NCI-H2171 (cell line): ENCODE measurements at regions not wholly inside any gene's neighbourhood (a gene's known extent, or its start where the extent isn't known, plus 50 kb on each side); places are given as distances from the start of the nearest gene placed in this dataset.
"Not testable (repeated sequence)": the region's sequence is repeated elsewhere in the genome, so short reads cannot be mapped to it uniquely, and the experiment has no call there.

Source experiments
- DNase-seq: peaks from one replicate; lab custom pipeline; 2025; lab: John Stamatoyannopoulos, UW

DNA sequence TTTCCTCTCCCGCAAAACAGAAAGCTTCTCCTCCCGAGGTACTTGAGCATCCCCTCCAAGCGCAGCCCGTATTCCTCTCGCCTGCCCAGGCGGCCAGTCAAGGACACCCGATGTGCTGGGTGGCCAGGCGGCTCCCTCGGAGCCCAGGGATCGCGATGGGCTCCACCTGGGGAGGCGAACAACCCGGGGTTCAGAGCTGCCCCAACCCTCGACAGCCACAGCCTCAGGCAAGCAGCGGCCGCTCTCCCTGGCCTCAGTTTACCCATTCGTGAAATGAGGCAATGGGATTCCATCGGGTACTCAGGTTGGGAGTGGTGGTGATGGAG lies 147.4 kb downstream of the CYP26A1 start:
- no peak for DNase-seq

DNA sequence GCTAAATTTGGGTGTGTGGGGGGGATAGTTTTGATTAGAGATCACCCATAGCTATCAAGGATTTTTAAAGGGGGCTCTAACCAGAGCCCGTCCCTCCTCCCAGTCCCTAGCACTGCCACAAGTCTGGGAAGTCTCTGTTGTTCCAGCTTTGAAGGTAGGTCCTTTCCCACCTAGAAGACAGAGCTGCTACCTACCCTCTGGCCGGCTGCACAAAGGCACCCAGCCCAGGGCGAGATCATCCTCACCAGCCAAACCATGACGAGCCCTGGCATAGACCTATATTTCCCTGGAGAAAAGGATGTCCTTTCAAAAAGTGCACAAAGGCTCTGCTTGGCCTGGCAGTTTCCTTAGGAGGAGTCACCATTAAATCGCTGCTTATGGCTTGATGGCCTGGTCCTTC lies 147.8 kb downstream of the CYP26A1 start:
- DNase-seq = no peak

DNA sequence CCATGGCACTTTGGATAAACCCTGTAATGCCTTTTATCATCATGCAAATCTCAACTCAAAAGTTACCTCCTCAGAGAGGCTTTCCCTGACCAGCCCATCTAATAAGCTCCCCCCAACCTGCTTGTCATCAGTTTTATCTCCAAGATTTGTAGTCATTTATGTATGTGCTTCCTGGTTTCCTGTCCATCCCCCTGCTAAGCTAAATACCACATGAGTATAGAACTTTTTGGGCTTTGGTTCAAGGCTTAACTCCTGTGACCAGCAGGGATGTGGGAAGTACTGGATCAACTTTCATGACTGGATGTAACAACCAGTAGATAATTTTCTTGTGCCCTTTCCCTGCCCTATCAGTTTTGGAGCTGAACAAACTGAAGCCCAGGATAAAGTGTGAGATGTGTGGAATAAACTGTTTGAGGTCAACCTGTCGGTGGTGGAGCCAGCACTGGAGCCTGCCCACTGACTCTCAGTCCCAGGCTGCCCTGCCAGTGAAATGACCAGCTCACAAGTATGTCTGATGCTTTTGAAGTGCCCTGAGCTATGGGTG lies 148.6 kb downstream of the CYP26A1 start:
- DNase-seq = no peak

DNA sequence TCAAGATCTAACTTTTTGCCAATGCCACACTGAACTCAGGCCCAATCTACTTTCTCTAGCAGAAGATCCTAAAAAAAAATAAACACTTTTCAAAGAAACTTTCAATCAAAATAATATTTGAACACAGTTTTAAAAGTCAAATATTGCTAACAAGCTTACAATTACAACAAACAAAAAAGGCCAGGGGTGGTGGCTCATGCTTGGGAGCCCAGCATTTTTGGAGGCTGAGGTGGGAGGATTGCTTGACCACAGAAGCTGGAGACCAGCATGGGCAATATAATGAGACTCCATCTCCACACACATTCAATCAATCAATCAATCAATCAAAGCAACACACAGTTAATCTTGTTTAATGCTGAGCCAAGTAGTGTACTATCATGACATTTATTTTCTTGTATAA lies 149.2 kb downstream of the CYP26A1 start:
- no peak for DNase-seq

DNA sequence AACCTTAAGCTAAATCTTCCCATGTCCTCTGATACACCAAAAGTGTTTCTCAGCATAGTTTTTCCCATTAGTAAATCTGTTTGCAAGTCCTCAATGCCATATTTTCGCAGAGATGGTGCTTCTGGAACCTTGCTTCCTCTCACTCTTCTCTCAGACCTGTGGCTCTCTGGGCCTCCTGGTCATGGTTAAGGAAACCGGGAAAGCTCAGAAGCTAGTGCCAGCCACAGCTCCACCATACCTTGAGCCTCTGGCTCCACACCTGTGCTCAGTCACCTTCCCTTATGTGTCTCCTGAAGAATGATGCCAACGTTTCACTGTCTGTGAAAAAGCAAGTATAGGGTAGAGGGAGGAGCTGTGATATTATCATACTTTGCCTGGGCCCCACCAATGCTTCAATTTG lies 149.6 kb downstream of the CYP26A1 start:
- DNase-seq = no peak

DNA sequence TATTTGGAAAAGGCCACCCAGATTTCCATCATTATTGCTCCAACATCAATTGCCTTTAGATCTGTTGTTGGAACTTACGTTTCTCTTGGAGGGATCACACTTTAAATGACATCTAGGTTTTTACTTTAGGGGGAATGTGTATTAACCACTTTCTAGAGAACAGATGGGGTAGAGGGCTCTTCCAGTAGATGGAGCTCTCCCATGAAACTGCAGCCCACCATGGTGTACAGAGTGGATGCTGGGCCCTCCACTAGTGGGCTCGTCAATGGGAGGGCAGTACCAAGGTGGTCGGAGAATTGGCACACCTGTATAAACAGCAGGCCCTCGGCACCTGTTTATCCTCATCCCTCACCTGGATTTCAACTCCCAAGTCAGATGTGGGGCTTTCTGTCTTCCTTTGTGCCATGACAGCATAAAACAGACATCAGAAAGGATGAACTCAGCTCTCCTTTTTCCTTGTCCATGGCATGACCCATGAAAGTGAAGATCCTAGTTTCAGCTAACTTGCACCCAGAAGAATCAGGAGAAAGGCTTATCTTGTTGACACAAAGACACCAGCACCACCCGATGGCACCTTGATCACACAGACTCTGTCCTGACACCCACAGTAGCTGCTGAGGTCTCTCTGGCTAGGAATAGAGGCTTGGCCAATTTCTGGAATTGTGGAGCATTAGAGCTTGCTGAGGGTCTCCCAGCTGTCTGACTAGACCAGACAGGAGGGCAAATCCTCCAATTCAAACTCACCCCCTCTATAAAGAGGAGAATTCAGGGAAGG lies 150.5 kb downstream of the CYP26A1 start:
- DNase-seq = no peak

DNA sequence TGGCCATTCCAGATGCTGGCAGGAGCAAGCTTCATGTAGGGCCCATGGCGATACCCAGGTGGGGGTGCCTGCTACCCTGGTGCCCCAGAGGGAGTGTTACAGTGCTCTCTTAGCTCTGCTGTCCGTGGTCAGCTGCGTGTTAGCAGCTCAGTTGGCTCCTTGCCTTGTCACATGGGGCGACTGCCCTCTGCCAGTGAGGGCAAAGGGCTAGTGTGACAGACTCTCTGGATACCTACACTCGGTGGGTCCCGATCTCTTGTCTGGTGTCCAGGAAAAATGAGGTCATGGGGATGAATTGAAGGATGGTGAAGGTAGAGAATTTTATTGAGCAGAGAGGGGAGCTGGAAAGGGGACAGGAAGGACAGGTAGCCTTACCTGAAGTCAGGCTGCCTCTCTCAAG lies 152.2 kb downstream of the CYP26A1 start:
- DNase-seq = no peak

DNA sequence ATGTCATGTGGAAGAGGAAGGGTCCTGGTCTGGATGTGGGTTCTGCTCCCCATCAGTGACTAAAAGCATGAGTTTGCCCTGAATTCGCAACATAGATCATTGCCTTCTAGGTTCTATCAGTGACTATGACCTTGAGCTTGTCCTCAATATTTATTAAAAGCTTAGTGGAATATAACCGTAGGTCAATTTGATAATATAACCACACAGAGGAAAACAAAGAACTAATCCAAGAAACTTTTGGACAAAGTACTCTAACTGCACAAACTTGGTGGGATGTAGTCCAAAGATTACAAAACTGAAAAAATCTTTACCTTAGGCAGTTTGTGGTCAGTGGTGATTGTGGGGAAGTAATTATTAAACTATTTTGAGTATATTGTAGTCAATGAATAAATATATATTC lies 152.9 kb downstream of the CYP26A1 start:
- no peak for DNase-seq

DNA sequence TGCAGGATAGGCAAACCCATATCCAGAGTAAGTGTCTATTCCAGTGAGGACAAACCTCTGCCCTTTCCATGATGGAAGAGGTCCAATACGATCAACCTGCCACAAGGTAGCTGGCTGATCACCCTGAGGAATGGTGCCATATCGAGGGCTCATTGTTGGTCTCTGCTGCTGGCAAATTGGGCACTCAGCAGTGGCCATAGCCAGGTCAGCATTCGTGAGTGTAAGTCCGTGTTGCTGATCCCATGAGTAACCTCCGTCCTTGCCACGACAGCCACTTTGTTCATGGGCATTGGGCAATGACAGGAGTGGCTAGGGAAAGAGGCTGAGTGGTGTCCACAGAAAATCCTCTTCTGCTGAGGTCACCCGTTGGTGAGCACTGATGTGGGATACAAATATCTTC lies 156.9 kb downstream of the CYP26A1 start:
- not testable (repeated sequence) for DNase-seq

DNA sequence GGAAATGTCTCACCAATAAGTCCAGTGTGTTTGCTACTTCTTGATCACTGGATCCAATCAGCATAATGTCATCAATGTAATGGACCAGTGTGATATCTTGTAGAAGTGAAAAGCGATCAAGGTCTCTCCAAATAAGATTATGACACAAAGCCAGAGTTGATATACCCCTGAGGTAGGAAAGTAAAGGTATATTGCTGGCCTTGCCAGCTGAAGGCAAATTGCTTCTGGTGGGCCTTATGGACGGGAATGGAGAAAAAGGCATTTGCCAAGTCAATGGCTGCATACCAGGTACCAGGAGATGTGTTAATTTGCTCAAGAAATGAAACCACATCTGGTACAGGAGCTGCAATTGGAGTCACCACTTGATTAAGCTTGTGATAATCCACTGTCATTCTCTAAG lies 158.5 kb downstream of the CYP26A1 start:
- DNase-seq = not testable (repeated sequence)

DNA sequence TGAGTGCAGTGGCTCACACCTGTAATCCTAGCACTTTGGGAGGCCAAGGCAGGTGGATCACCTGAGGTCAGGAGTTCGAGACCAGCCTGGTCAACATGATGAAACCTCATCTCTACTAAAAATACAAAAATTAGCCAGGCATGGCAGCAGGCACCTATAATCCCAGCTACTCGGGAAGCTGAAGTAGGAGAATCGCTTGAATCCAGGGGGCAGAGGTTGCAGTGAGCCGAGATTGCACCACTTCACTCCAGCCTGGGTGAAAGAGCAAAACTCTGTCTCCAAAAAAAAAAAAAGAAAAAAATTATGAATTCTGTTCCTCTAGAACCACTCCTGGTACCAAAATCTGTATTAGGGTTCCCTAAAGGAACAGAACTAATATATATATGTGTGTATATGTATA lies 161.2 kb downstream of the CYP26A1 start:
- DNase-seq = not testable (repeated sequence)

DNA sequence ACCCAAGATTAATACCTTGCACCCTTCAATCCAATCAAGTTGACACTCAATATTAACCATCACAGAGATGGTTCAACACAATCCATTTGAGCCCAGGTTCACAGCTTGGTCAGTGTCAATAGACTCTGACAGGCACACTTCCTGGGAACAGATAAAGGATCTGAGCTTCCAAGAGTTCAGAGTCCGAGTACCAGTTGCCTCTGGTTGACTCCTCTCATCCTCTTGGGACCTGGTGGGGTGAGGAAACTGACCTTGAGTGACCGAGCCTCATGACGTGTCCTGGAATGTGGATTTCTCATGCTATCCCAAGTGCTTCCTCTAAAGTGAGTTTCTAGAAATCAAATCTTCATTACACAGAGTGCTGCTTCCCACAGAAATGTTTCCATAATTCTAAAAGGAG lies 162.0 kb downstream of the CYP26A1 start:
- no peak for DNase-seq

DNA sequence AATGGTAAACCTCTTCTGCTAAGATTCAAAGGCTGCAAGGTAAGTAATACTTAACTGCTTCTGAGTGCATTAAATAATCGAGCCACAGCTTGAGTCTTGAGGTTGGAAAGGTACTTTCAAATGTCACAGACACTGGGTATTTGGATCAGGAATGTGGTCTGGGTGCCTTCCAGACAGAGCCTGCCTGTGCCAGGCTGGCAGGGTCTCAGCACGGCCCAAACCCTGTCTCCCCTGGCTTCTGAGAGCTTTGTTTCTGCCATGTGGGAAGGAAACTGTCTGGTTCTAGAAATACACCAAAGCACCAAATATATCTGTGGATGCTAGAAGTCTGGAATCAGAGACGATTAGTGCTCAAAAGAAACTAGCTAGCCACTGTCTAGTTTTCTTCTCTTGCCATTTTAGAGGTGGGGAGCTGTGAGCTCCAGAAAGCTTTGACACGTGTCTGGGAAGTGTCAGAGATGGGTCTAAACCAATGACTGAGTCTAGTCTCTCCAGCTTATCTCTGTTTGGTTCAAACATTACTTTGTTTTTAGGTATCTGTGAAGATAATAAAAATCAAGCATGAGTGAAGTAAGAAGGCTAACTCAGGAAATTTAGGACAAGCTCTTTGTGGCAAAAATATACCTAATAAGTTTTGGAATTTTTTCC lies 162.8 kb downstream of the CYP26A1 start:
- no peak for DNase-seq

DNA sequence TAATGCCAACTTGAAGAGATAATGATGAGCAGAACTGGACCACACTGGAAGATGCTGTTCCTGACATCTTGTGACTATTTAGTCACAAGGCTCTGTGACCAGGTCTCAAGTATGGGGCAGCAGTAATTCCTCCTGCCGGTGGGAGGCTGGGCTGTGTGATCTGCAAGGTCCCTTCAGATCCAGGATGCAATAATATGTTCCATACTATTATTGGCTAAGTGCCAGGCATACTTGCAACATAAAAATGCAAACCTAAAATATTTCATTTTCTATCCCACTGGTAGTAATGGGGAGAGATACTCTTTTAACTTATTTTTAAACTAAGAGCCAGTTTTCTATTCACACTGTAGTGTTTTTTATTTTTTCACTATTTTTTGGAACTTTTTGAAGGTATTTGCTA lies 171.5 kb downstream of the CYP26A1 start:
- DNase-seq = no peak

DNA sequence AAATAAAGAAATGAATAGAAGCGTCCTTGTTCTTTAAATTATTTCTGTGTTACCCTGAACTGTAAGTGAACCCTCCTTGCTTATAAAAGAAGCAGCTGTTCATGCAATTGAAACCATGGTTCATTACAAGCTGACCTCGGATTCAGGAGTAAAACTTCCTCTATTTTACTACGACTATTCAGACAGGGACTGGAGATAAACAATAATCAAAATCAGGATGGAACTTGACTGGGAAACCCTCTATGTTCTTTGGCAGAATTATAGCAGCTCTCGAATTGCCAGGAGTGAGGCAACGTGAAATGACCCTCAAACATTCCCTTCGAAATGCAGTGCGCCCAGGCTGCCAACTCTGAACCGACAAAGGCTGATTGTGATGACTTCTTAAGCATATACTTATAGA lies 172.1 kb downstream of the CYP26A1 start:
- DNase-seq = no peak

DNA sequence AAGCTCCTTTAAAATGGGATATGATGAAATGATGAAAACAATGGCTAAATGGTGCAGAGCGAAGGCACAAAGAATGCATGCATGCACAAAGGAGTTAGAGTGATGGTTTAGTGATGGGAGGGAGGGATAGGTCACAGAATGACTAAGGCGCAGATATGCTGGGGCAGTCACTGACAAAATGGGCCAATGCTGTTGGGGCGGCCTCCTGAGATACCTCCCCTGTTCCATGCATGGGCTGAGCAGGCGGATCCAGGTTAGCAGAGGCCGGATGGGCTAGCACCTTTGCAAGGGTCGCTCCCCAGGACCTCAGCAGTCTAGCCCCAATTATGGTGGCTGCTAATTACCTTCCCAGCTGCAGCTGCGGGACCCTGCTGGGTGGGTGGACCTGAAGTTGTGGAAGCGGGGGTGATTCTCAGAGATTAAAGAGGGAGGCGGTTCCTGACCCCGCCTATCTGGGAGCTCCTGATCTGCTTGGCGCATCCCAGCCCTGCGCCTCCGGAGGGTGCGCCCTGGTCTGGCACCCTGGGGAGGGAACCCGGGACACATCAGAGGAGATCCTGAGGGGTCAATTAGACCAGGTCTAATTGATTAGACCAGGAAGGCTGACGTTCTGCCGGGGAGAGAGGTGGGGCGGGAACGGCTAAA lies 175.0 kb downstream of the CYP26A1 start:
- DNase-seq = no peak

DNA sequence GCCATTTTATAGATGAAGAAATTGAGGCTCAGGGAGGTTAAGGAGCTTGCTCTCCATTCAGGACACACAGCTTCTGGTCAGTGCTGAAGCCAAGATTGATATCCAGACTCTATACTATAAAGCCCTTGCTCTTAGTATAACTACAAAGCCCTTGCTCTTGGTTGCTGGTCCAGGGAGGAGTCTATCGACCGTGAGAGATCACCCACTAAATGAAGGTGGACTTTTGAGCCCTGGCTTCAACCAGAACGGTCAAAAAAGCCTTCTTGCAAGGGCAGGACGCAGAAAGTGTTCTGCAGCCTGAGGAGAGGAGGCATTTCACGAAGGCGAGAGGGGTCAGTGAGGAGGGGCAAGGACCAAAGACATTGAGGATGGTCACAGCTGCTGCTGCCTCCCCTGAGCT lies 176.3 kb downstream of the CYP26A1 start:
- DNase-seq = no peak

DNA sequence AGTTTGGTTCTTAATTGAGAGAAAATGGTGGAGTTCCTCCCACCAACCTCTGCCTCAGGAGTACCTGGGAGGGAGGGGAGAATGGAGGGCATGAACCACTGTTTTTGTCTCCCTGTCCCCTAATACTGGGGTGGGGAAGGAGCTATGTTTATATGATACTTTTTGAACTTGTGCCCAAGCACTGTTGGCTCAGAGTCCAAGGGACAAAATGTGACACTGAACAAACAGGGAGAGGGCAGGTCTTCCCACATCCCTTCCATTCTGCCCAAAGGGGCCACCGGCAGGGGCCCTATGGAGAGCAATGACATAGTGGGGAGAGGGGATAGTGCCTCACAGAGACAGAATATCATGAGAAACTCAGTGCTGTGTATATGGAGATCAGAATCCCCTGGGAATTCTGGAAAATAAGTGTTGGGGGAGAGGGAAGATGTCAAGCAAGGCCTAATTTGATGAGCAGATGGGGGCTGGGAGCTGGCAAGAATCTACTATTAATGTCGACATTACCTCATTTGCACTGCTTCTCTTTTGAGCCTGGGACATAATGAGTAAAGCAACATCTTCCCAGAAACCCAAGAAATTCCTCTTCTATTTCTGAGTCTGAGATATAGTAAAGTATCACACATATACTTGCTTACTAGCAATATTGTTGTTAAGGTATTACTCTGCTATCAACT lies 180.6 kb downstream of the CYP26A1 start:
- DNase-seq = peak; percentile 16

DNA sequence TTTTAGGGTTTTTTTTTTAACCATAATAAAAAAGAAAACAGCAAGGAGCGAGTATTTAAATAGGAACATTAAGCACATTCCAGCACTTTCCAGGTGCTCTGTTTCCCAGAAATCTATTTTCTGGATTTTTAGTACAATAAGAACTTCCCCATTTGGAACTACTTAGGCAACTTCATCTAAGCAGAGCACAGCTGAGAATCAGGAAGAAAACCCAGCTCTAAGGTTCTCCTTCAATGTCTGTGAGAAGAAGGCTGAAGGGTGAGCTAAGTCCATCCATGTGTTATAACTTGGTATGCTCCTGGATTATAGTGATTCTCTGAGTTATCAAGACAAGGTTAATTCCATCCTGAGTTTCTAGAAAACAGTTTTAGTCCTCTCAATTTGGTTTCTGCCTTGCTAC lies 181.9 kb downstream of the CYP26A1 start:
- DNase-seq = no peak
